Activated CD8-positive, alpha-beta memory T cell treated with anti-CD3 and anti-CD28 coated beads, Interleukin-2, amount 10 ng/mL, durations not matched to agents 7 days and 5 days (primary cell): ENCODE measurements at regions not wholly inside any gene's neighbourhood (a gene's known extent, or its start where the extent isn't known, plus 50 kb on each side); places are given as distances from the start of the nearest gene placed in this dataset.

Experiments used
- ATAC-seq: fragments of 150-1000 bp; cut with Tn5 transposase; one replicate; pipeline ENCODE4 v1.10.0; 2021; ENCODE audit warnings: moderate library complexity
- CTCF ChIA-PET: fragments of 350-600 bp; sonication (Branson Sonifier 250); formaldehyde crosslinking; loops from one replicate; lab custom pipeline; 2021; ENCODE audit warnings: antibody characterized with exemption; lab: Charles Lee
- DNase-seq: peaks from one replicate; pipeline ENCODE4 v3.0.0-alpha.2; 2020
- H3K27ac Mint-ChIP-seq: one replicate; pipeline ENCODE4 v1.8.0; 2021; ENCODE audit warnings: mild to moderate bottlenecking, mixed read lengths
- H3K27me3 Mint-ChIP-seq: one replicate; pipeline ENCODE4 v1.8.0; 2021; ENCODE audit warnings: mixed read lengths
- H3K36me3 Mint-ChIP-seq: one replicate; pipeline ENCODE4 v1.8.0; 2021; ENCODE audit warnings: mild to moderate bottlenecking, mixed read lengths
- H3K4me1 Mint-ChIP-seq: one replicate; pipeline ENCODE4 v1.8.0; 2021; ENCODE audit warnings: mixed read lengths
- H3K4me3 Mint-ChIP-seq: one replicate; pipeline ENCODE4 v1.8.0; 2021; ENCODE audit warnings: mild to moderate bottlenecking, moderate library complexity, mixed read lengths
- H3K9me3 Mint-ChIP-seq: one replicate; pipeline ENCODE4 v1.8.0; 2022; ENCODE audit warnings: low read depth, mixed read lengths

GRCh38 chr20:40333591-40333990 is 355.4 kb downstream of the MAFB start:
- Mint-ChIP-seq H3K27me3 (no peaks in the 10 kb centered on the region), H3K36me3 (no peaks in the 10 kb centered on the region), H3K4me1 (no peaks in the 10 kb centered on the region), H3K9me3 (no peaks in the 10 kb centered on the region), H3K4me3 (no peak overlapping the region), H3K27ac (no peak overlapping the region)
- no peak for ATAC-seq
- CTCF ChIA-PET: no interaction called here
- no peak for DNase-seq

- no peak for DNase-seq
- no peaks in the 10 kb centered on the region for H3K4me1 Mint-ChIP-seq
- no peak overlapping the region for H3K27ac Mint-ChIP-seq
- ATAC-seq: no peak
- no peak overlapping the region for H3K4me3 Mint-ChIP-seq
- H3K36me3 Mint-ChIP-seq: no peaks in the 10 kb centered on the region
- CTCF ChIA-PET: no interaction called here
- H3K27me3 Mint-ChIP-seq: no peaks in the 10 kb centered on the region
- no peaks in the 10 kb centered on the region for H3K9me3 Mint-ChIP-seq
These were observed 357.1 kb downstream of the MAFB start for GRCh38 chr20:40331807-40332560.

DNA sequence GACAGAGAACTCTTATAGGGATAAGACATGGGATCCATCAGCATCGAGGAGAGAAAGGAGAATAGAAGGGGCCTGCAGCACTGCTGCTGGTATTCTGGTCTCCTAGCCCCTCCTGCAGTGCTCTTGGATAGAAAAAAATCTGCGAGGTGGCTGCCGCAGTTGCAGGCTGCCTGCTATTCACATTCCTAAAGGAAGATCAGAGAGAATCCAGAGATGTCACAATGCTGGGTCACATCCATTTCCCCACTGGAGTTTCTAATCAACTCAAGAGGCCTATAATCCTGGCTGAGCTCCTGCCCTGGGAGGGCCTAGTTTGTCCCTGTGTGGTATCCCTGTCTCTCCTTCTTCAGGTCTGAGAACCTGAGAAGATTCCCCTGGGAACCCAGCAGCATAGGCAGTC is 357.8 kb downstream of the MAFB start:
- no peaks in the 10 kb centered on the region for H3K4me1 Mint-ChIP-seq
- H3K36me3 Mint-ChIP-seq: no peaks in the 10 kb centered on the region
- ATAC-seq: no peak
- DNase-seq: no peak
- no peak overlapping the region for H3K4me3 Mint-ChIP-seq
- no peaks in the 10 kb centered on the region for H3K27me3 Mint-ChIP-seq
- CTCF ChIA-PET: no interaction called here
- H3K9me3 Mint-ChIP-seq: no peaks in the 10 kb centered on the region
- H3K27ac Mint-ChIP-seq: no peak overlapping the region

DNA sequence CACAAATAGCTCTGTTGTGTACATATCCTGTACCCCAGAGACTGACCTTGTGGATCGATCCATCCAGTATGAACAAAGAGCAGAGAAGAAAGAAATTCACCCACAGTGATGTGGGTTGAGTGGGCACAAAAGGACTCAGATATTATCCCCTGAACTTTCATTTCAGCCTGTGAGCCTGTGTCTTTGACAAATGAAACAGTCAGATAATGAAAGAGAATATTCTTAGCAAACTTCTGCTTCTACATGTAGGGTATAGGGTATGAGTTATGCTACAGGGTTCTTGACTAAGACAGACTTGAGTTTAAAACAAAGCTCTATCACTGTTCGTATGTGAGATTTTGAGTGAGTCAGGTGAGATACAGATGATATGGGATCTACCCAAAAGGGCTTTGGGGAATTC is 359.7 kb downstream of the MAFB start:
- H3K4me1 Mint-ChIP-seq: no peaks in the 10 kb centered on the region
- no peak for ATAC-seq
- H3K9me3 Mint-ChIP-seq: no peaks in the 10 kb centered on the region
- H3K4me3 Mint-ChIP-seq: no peak overlapping the region
- no peak for DNase-seq
- no peaks in the 10 kb centered on the region for H3K36me3 Mint-ChIP-seq
- no peaks in the 10 kb centered on the region for H3K27me3 Mint-ChIP-seq
- CTCF ChIA-PET: no interaction called here
- no peak overlapping the region for H3K27ac Mint-ChIP-seq

DNA sequence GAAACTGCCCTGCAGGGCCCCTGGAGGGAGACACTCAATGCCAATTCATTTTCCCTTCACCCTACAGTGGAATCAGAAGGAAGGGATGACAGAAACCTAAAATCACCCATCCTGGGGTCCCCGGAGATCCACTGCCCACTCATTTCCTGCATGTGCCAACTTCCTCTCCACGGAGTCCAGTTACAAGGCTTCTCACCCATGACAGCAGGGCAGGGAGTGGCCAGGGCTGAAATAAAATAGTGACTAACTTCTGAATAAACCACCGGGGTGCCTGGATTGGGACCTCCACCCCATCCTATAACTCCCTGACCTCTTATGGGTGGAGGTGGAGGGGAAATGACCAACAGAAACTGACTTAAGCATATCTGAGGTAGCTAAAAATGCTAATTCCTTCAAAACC is 362.3 kb downstream of the MAFB start:
- no peak overlapping the region for H3K27ac Mint-ChIP-seq
- no peaks in the 10 kb centered on the region for H3K9me3 Mint-ChIP-seq
- CTCF ChIA-PET: no interaction called here
- no peak for ATAC-seq
- H3K4me3 Mint-ChIP-seq: no peak overlapping the region
- DNase-seq: no peak
- H3K36me3 Mint-ChIP-seq: no peaks in the 10 kb centered on the region
- H3K4me1 Mint-ChIP-seq: no peaks in the 10 kb centered on the region
- no peaks in the 10 kb centered on the region for H3K27me3 Mint-ChIP-seq

DNA sequence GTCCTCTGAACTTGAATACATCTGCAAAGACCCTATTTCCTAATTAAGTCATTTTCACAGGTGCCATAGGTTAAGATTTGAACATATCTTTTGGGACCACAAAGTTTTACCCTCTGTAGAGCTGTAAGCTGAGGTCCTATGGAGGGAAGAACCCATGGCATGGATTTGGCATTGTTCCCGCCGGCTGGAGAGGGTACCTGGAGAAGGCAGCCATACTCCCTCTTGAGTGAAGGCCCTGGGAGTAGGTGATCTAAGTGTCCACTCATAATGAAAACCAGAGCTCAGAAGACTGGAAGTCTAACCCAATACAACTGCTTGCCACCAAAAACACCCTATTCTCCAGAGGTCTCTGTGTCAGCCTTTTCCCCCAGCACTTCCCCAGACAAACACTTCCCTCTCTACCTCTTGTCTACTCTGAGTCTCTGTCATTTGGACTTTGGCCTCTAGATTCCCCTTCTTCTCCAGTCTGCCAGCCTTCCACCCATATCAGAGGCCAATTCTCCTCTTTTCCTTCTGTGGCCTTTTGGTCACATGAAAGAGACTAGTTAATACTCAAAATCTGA is 363.9 kb downstream of the MAFB start:
- no peaks in the 10 kb centered on the region for H3K9me3 Mint-ChIP-seq
- no peaks in the 10 kb centered on the region for H3K27me3 Mint-ChIP-seq
- H3K4me3 Mint-ChIP-seq: no peak overlapping the region
- CTCF ChIA-PET: no interaction called here
- DNase-seq (no peak), ATAC-seq (no peak)
- H3K36me3 Mint-ChIP-seq: no peaks in the 10 kb centered on the region
- no peak overlapping the region for H3K27ac Mint-ChIP-seq
- no peaks in the 10 kb centered on the region for H3K4me1 Mint-ChIP-seq

GRCh38 chr20:40323361-40323794 is 365.7 kb downstream of the MAFB start:
- Mint-ChIP-seq H3K4me1 (no peaks in the 10 kb centered on the region), H3K4me3 (no peak overlapping the region), H3K9me3 (no peaks in the 10 kb centered on the region), H3K36me3 (no peaks in the 10 kb centered on the region), H3K27ac (no peak overlapping the region), H3K27me3 (no peaks in the 10 kb centered on the region)
- ATAC-seq (no peak), DNase-seq (no peak)
- CTCF ChIA-PET: no interaction called here

- H3K4me1 Mint-ChIP-seq: no peaks in the 10 kb centered on the region
- H3K27ac Mint-ChIP-seq: no peak overlapping the region
- no peaks in the 10 kb centered on the region for H3K27me3 Mint-ChIP-seq
- H3K36me3 Mint-ChIP-seq: no peaks in the 10 kb centered on the region
- CTCF ChIA-PET: no interaction called here
- H3K9me3 Mint-ChIP-seq: no peaks in the 10 kb centered on the region
- ATAC-seq (no peak), DNase-seq (no peak)
- no peak overlapping the region for H3K4me3 Mint-ChIP-seq
These were observed 366.1 kb downstream of the MAFB start for GRCh38 chr20:40322941-40323340.

DNA sequence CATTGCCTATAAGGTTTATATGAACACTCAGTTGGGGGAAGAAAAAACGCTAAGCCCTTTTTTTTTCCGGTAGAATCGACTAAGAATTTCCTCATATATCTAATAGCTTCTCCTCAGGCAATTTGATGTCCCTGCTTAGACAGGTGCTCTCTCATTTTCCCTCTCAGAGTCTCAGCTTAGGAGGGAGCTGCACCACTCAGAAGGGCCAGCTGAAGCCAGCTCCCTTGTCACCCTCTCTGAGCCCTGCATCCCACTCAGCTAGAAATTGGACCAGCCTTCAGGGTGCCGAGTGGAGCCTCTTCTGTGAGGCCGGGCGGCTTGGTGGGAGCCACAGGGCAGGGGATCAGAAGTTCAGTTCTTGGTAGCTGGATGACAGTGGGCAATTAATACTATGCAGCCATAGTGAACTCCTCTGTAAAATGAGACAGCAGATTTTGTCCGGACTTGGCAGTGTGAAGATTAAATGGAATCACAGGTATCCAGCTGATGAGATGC is 368.5 kb downstream of the MAFB start:
- no peaks in the 10 kb centered on the region for H3K36me3 Mint-ChIP-seq
- H3K4me3 Mint-ChIP-seq: no peak overlapping the region
- H3K27me3 Mint-ChIP-seq: no peaks in the 10 kb centered on the region
- no peaks in the 10 kb centered on the region for H3K9me3 Mint-ChIP-seq
- no peak overlapping the region for H3K27ac Mint-ChIP-seq
- CTCF ChIA-PET: no interaction called here
- ATAC-seq (no peak), DNase-seq (no peak)
- H3K4me1 Mint-ChIP-seq: no peaks in the 10 kb centered on the region

GRCh38 chr20:40319741-40320516 is 369.1 kb downstream of the MAFB start:
- no peaks in the 10 kb centered on the region for H3K36me3 Mint-ChIP-seq
- CTCF ChIA-PET: no interaction called here

GRCh38 chr20:40319056-40319455 is 370.0 kb downstream of the MAFB start:
- ATAC-seq: no peak
- Mint-ChIP-seq H3K4me1 (no peaks in the 10 kb centered on the region), H3K27ac (no peak overlapping the region), H3K27me3 (no peaks in the 10 kb centered on the region), H3K4me3 (no peak overlapping the region), H3K36me3 (no peaks in the 10 kb centered on the region), H3K9me3 (no peaks in the 10 kb centered on the region)
- CTCF ChIA-PET: no interaction called here
- no peak for DNase-seq

More at GRCh38 chr20:40319741-40320516, 369.1 kb downstream of the MAFB start:
- H3K9me3 Mint-ChIP-seq: no peaks in the 10 kb centered on the region
- ATAC-seq: no peak
- no peak for DNase-seq
- H3K27ac Mint-ChIP-seq: no peak overlapping the region
- H3K4me3 Mint-ChIP-seq: no peak overlapping the region
- no peaks in the 10 kb centered on the region for H3K4me1 Mint-ChIP-seq
- H3K27me3 Mint-ChIP-seq: no peaks in the 10 kb centered on the region

GRCh38 chr20:40317156-40317790 is 371.8 kb downstream of the MAFB start:
- CTCF ChIA-PET: no interaction called here
- DNase-seq: no peak
- Mint-ChIP-seq H3K4me1 (no peaks in the 10 kb centered on the region), H3K9me3 (no peaks in the 10 kb centered on the region), H3K36me3 (no peaks in the 10 kb centered on the region), H3K4me3 (no peak overlapping the region), H3K27ac (no peak overlapping the region), H3K27me3 (no peaks in the 10 kb centered on the region)
- ATAC-seq: no peak

DNA sequence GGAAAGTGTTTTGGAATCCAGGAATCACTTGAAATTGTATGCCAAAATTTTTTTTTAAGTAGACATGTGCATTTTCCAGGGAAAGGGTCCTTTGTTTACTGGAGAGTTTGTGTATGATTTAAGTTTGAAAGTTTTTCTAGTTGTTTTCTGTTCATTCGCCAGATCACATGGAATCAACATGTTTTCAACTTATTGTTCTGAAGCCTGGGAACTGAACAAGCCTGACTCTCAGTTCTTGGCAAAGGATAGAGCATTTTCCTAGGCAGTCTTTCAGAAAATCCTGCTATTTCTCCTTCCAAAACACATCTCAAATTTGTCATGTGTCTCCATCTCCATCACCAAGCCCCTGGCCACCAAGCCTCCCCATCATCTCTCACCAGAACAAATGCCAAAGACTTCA is 374.8 kb downstream of the MAFB start:
- no peaks in the 10 kb centered on the region for H3K27me3 Mint-ChIP-seq
- no peaks in the 10 kb centered on the region for H3K36me3 Mint-ChIP-seq
- CTCF ChIA-PET: no interaction called here
- no peaks in the 10 kb centered on the region for H3K4me1 Mint-ChIP-seq
- H3K9me3 Mint-ChIP-seq: no peaks in the 10 kb centered on the region
- no peak for DNase-seq
- no peak overlapping the region for H3K4me3 Mint-ChIP-seq
- ATAC-seq: no peak
- H3K27ac Mint-ChIP-seq: no peak overlapping the region
